HepG2 (cell line): ENCODE measurements at regions not wholly inside any gene's neighbourhood (a gene's known extent, or its start where the extent isn't known, plus 50 kb on each side); places are given as distances from the start of the nearest gene placed in this dataset.
"Not testable (repeated sequence)": the region's sequence is repeated elsewhere in the genome, so short reads cannot be mapped to it uniquely, and the experiment has no call there.

ENCODE experiments used
- ATAC-seq: fragments of 200-7000 bp; cut with Tn5 transposase; 3 replicates; pipeline ENCODE4 v1.9.1; 2020; ENCODE audit warnings: mild to moderate bottlenecking, moderate library complexity
- BruUV-seq: library from RNA; stranded (reverse); fragments of 400-500 nt; replicated peaks from 2 replicates; lab custom pipeline; 2021; lab: Mats Ljungman, UMichigan
- CTCF ChIA-PET: fragments of 300-600 bp; formaldehyde crosslinking; extraction: SDS; loops from one replicate; lab custom pipeline; 2021; ENCODE audit warnings: low total read pairs, inconsistent platforms, low intra/inter-chr PET ratio; lab: Yijun Ruan, JAX
- POLR2A ChIA-PET: fragments of 350-600 bp; sonication (Branson Sonifier 250); formaldehyde crosslinking; loops from one replicate; lab custom pipeline; 2020; ENCODE audit warnings: antibody characterized with exemption, inconsistent platforms; lab: Yijun Ruan, JAX
- DNase-seq: peaks from one replicate; pipeline ENCODE4 v3.0.0-alpha.2; 2015; ENCODE audit warnings: low spot score
- FAIRE-seq: peaks from 3 replicates; lab custom pipeline; 2011; peaks lifted over from hg19 to GRCh38; lab: Jason Lieb, UNC
- H2AFZ ChIP-seq: one replicate; pipeline ENCODE4 v1.6.1; 2011; ENCODE audit warnings: low read length, inconsistent platforms
- H3K27ac ChIP-seq: fragments of 300-600 bp; 3 replicates; pipeline ENCODE4 v1.8.0; 2011; ENCODE audit warnings: mixed run types, mild to moderate bottlenecking, mixed read lengths, low read length, inconsistent platforms; ENCODE audit not compliant: insufficient read depth; ENCODE audit errors: extremely low read length
- H3K27me3 ChIP-seq, 2 experiments: fragments of 200-600 bp in 1 of 2; 2 replicates in 1 of 2; 3 replicates in 1 of 2; pipeline versions ENCODE4 v1.6.0 to v1.8.0; 2011; ENCODE audit warnings: low read length in 2 of 2, mild to moderate bottlenecking in 2 of 2, moderate library complexity in 2 of 2, inconsistent platforms in 1 of 2; ENCODE audit not compliant: insufficient read depth in 2 of 2, control insufficient read depth in 1 of 2
- H3K36me3 ChIP-seq, 2 experiments: fragments of 200-600 bp in 1 of 2; replicated peaks in 1 of 2; 2 replicates in 1 of 2; 3 replicates in 1 of 2; pipeline versions ENCODE4 v1.5.1 to v1.8.0; 2011; ENCODE audit warnings: low read length in 2 of 2, inconsistent platforms in 1 of 2; ENCODE audit not compliant: insufficient read depth in 2 of 2, control insufficient read depth in 1 of 2
- H3K4me1 ChIP-seq: 2 replicates; pipeline ENCODE4 v1.5.1; 2012; ENCODE audit warnings: low read length, inconsistent platforms; ENCODE audit not compliant: insufficient read depth
- H3K4me2 ChIP-seq: 2 replicates; pipeline ENCODE4 v1.6.0; 2011; ENCODE audit warnings: low read depth, low read length, inconsistent platforms
- H3K4me3 ChIP-seq, 3 experiments: fragments of 200-600 bp in 1 of 3; sonication (generic), shearing (Covaris generic) in 1 of 3; replicated peaks in 1 of 3; 2 replicates each; pipeline ENCODE4 v1.5.1; 2011 to 2016; ENCODE audit warnings: low read length in 3 of 3, inconsistent platforms in 2 of 3, low read depth in 2 of 3, mild to moderate bottlenecking in 2 of 3, control low read depth in 1 of 3, mixed read lengths in 1 of 3; ENCODE audit not compliant: insufficient read depth in 1 of 3
- H3K79me2 ChIP-seq: one replicate; pipeline ENCODE4 v1.6.1; 2011; ENCODE audit warnings: low read length, inconsistent platforms; ENCODE audit not compliant: insufficient read depth
- H3K9ac ChIP-seq: 2 replicates; pipeline ENCODE4 v1.6.0; 2011; ENCODE audit warnings: mild to moderate bottlenecking, low read depth, low read length, inconsistent platforms; ENCODE audit not compliant: insufficient read depth
- H3K9me3 ChIP-seq: 2 replicates; pipeline ENCODE4 v1.5.1; 2012; ENCODE audit warnings: mild to moderate bottlenecking, low read length
- H4K20me1 ChIP-seq: 2 replicates; pipeline ENCODE4 v1.6.0; 2011; ENCODE audit warnings: inconsistent platforms, mild to moderate bottlenecking, low read length, moderate library complexity; ENCODE audit not compliant: insufficient read depth
- RBM39 ChIP-seq: fragments of 200-400 bp; formaldehyde crosslinking; IDR thresholded peaks from one replicate; pipeline ENCODE4 v1.6.1; 2018; ENCODE audit warnings: antibody characterized with exemption, mild to moderate bottlenecking, low read depth, low read length; ENCODE audit not compliant: poor library complexity, severe bottlenecking
- WGBS: methylation state at CpG from one replicate; pipeline ENCODE4 v1.1.6; 2017; ENCODE audit warnings: low lambda C conversion rate; 5-methylcytosine and 5-hydroxymethylcytosine counted together
- in situ Hi-C: cut with HindIII; loops from 2 replicates; pipeline ENCODE4 v1.10.0; 2017; ENCODE audit warnings: low pct_unique_long_range_greater_than_20kb; ENCODE audit not compliant: extremely low pct_ligation_motif_present
- intact Hi-C: fragments of 100-400 bp; cut with micrococcal nuclease; formaldehyde crosslinking; loops from one replicate; pipeline ENCODE4 v1.10.0; 2022; ENCODE audit not compliant: unreplicated experiment
- TF ChIP-seq, protein P1 (sequence below): sonication (generic); formaldehyde crosslinking; IDR thresholded peaks from 2 replicates; pipeline ENCODE4 v1.9.0; 2021; ENCODE audit warnings: missing genetic modification reagents, mild to moderate bottlenecking, borderline replicate concordance
- TF ChIP-seq, protein P2 (sequence below): IDR thresholded peaks from 2 replicates; pipeline ENCODE4 v1.6.1; 2016

DNA sequence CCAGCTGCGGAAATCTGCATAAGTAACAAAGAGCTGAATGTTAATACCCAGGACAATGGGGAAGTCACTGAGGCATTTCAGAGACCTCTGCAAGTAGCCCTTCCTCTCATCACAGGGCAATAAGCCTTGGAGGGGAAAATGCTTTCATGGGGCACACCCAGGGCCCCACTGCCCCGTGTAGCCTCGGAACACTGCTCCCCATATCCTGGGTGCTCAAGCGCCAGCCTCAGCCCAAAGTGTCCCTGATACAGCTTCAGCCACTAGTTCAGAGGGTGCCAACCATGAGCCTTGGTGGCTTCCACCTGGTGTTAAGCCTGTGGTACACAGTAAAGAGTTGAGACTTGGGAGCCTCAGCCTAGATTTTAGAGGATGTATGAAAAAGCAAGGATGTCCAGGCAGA is 402.8 kb upstream of the CXorf51A start:
- FAIRE-seq: no peak
- no peak for TF ChIP-seq RBM39
- TF ChIP-seq, all 625 proteins: peak for 0
- POLR2A ChIA-PET: no interaction called here

DNA sequence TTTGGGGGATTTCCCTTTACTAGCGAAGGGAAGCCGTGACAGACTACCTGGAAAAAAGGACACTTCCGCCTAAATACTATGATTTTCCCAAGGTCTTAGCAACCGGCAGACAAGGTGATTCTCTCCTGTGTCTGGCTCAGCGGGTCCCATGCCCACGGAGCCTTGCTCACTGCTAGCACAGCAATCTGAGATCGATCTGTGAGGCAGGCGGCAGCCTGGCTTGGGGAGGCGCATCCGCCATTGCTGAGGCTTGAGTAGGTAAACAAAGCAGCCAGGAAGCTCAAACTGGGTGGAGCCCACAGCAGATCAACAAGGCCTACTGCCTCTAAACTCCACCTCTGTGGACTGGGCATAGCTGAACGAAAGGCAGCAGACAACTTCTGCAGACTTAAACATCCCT is 385.9 kb upstream of the CXorf51A start:
- H2AFZ ChIP-seq, intact Hi-C loops, H3K27ac ChIP-seq, DNase-seq, H4K20me1 ChIP-seq, POLR2A ChIA-PET, H3K27me3 ChIP-seq, BruUV-seq, H3K9ac ChIP-seq, ATAC-seq, CTCF ChIA-PET, H3K79me2 ChIP-seq, H3K4me3 ChIP-seq, FAIRE-seq, H3K9me3 ChIP-seq, in situ Hi-C loops, H3K4me2 ChIP-seq, H3K36me3 ChIP-seq, H3K4me1 ChIP-seq: not testable (repeated sequence)
- WGBS: 68% methylated on average over 6 of the region's 11 CpGs

More for the DNA sequence above, 402.8 kb upstream of the CXorf51A start:
- no peaks in the 10 kb centered on the region for H3K4me1 ChIP-seq
- DNase-seq (no peak), ATAC-seq (no peak)
- WGBS: 89% methylated on average over 1 of the region's 4 CpGs
- no peak overlapping the region for H3K4me2 ChIP-seq
- BruUV-seq: no TSS peak
- H3K9ac ChIP-seq: no peak overlapping the region
- CTCF ChIA-PET: no interaction called here
- no peaks in the 10 kb centered on the region for H4K20me1 ChIP-seq
- no peaks in the 10 kb centered on the region for H3K27me3 ChIP-seq
- no peaks in the 10 kb centered on the region for H3K36me3 ChIP-seq
- no peak overlapping the region for H2AFZ ChIP-seq
- no peaks in the 10 kb centered on the region for H3K79me2 ChIP-seq
- in situ Hi-C loops: no loop called here
- intact Hi-C loops: no loop called here
- peaks cover 23% of the 10 kb centered on the region; the same call in 1 of the 2 replicates for H3K9me3 ChIP-seq
- no peak overlapping the region for H3K27ac ChIP-seq
- H3K4me3 ChIP-seq: no peak overlapping the region

DNA sequence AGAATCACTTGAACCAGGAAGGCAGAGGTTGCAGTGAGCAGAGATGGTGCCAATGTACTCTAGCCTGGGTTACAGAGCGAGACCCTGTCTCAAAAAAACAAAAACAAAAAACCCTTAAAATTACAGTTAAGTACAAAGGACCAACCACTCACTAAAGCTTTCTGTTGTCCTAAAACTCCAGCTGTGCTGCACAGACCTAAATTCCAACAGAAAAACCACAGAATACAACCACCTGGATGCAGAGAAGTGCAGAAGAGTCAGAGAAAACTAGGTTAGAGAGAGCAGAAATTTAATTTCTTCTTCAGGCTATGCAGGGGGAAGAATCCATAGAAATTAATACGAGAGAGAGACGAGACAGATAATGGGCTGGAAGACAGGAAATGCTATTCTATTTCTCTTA is 376.8 kb upstream of the CXorf51A start:
- POLR2A ChIA-PET: no interaction called here
- H3K79me2 ChIP-seq: no peaks in the 10 kb centered on the region
- H3K4me1 ChIP-seq: no peaks in the 10 kb centered on the region
- no peak for DNase-seq
- CTCF ChIA-PET: no interaction called here
- no peak overlapping the region for H3K9ac ChIP-seq
- no peak for ATAC-seq
- no peak overlapping the region for H3K27ac ChIP-seq
- H3K4me3 ChIP-seq: no peak overlapping the region
- in situ Hi-C loops (no loop called here), intact Hi-C loops (no loop called here)
- BruUV-seq: no TSS peak
- H3K9me3 ChIP-seq: peaks cover 13% of the 10 kb centered on the region
- WGBS: 56% methylated on average over 3 of the region's 3 CpGs
- no peak overlapping the region for H2AFZ ChIP-seq
- H3K36me3 ChIP-seq: no peaks in the 10 kb centered on the region
- FAIRE-seq: no peak
- H3K4me2 ChIP-seq: no peak overlapping the region
- no peaks in the 10 kb centered on the region for H4K20me1 ChIP-seq
- no peaks in the 10 kb centered on the region for H3K27me3 ChIP-seq
- TF ChIP-seq, protein P1, sequence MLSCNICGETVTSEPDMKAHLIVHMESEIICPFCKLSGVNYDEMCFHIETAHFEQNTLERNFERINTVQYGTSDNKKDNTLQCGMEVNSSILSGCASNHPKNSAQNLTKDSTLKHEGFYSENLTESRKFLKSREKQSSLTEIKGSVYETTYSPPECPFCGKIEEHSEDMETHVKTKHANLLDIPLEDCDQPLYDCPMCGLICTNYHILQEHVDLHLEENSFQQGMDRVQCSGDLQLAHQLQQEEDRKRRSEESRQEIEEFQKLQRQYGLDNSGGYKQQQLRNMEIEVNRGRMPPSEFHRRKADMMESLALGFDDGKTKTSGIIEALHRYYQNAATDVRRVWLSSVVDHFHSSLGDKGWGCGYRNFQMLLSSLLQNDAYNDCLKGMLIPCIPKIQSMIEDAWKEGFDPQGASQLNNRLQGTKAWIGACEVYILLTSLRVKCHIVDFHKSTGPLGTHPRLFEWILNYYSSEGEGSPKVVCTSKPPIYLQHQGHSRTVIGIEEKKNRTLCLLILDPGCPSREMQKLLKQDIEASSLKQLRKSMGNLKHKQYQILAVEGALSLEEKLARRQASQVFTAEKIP (CRISPR knock-in tag): no peak
- TF ChIP-seq, protein P2, sequence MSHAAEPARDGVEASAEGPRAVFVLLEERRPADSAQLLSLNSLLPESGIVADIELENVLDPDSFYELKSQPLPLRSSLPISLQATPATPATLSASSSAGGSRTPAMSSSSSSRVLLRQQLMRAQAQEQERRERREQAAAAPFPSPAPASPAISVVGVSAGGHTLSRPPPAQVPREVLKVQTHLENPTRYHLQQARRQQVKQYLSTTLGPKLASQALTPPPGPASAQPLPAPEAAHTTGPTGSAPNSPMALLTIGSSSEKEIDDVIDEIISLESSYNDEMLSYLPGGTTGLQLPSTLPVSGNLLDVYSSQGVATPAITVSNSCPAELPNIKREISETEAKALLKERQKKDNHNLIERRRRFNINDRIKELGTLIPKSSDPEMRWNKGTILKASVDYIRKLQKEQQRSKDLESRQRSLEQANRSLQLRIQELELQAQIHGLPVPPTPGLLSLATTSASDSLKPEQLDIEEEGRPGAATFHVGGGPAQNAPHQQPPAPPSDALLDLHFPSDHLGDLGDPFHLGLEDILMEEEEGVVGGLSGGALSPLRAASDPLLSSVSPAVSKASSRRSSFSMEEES (CRISPR knock-in tag): no peak
